Activated CD4-positive, alpha-beta T cell treated with anti-CD3 and anti-CD28 coated beads for 36 hours (primary cell): ENCODE measurements at regions not wholly inside any gene's neighbourhood (a gene's known extent, or its start where the extent isn't known, plus 50 kb on each side); places are given as distances from the start of the nearest gene placed in this dataset.
"Not testable (repeated sequence)": the region's sequence is repeated elsewhere in the genome, so short reads cannot be mapped to it uniquely, and the experiment has no call there.

Experiments
- ATAC-seq: fragments of 200-7000 bp; cut with Tn5 transposase; one replicate; pipeline ENCODE4 v1.10.0; 2021; ENCODE audit warnings: mild to moderate bottlenecking, moderate library complexity
- CTCF ChIA-PET: fragments of 350-600 bp; sonication (Branson Sonifier 250); formaldehyde crosslinking; loops from one replicate; lab custom pipeline; 2021; ENCODE audit warnings: antibody characterized with exemption; lab: Charles Lee
- POLR2A ChIA-PET: fragments of 350-600 bp; sonication (Branson Sonifier 250); formaldehyde crosslinking; loops from one replicate; lab custom pipeline; 2021; ENCODE audit warnings: antibody characterized with exemption, inconsistent platforms; lab: Charles Lee
- DNase-seq: peaks from one replicate; pipeline ENCODE4 v3.0.0-alpha.2; 2020
- H3K27ac Mint-ChIP-seq: one replicate; pipeline ENCODE4 v1.8.0; 2021; ENCODE audit warnings: mixed read lengths
- H3K27me3 Mint-ChIP-seq: one replicate; pipeline ENCODE4 v1.8.0; 2021; ENCODE audit warnings: mixed read lengths
- H3K36me3 Mint-ChIP-seq: one replicate; pipeline ENCODE4 v1.8.0; 2021; ENCODE audit warnings: low read depth, mixed read lengths
- H3K4me1 Mint-ChIP-seq: one replicate; pipeline ENCODE4 v1.8.0; 2021; ENCODE audit warnings: mixed read lengths
- H3K4me3 Mint-ChIP-seq: one replicate; pipeline ENCODE4 v1.8.0; 2021; ENCODE audit warnings: mild to moderate bottlenecking, moderate library complexity, mixed read lengths
- H3K9me3 Mint-ChIP-seq: one replicate; pipeline ENCODE4 v1.8.0; 2021; ENCODE audit warnings: low read depth, mixed read lengths
- intact Hi-C, 2 experiments: fragments of 100-400 bp; cut with DNase I in 1 of 2; cut with micrococcal nuclease in 1 of 2; formaldehyde crosslinking; loops; one replicate each; pipeline versions ENCODE4 v1.14.2 to v1.15.1; 2022 to 2024; cut with DNase I, micrococcal nuclease

GRCh38 chr7:91435381-91436059, 171.3 kb downstream of the FZD1 start:
- Mint-ChIP-seq H3K36me3 (no peaks in the 10 kb centered on the region), H3K4me3 (no peak overlapping the region), H3K27me3 (peaks cover 3% of the 10 kb centered on the region), H3K4me1 (no peaks in the 10 kb centered on the region), H3K27ac (no peak overlapping the region), H3K9me3 (peaks cover 11% of the 10 kb centered on the region)
- no peak for ATAC-seq
- POLR2A ChIA-PET, result no interaction called here
- no peak for DNase-seq
- CTCF ChIA-PET, result no interaction called here
- intact Hi-C loops, result no loop called here

GRCh38 chr7:91436655-91437054, 172.4 kb downstream of the FZD1 start:
- Mint-ChIP-seq H3K27me3 (peaks cover 3% of the 10 kb centered on the region), H3K36me3 (no peaks in the 10 kb centered on the region), H3K27ac (no peak overlapping the region), H3K4me1 (no peaks in the 10 kb centered on the region), H3K9me3 (peaks cover 14% of the 10 kb centered on the region), H3K4me3 (no peak overlapping the region)
- intact Hi-C loops, result no loop called here
- ChIA-PET CTCF (no interaction called here), POLR2A (no interaction called here)
- DNase-seq (no peak), ATAC-seq (no peak)

- H3K27ac Mint-ChIP-seq, H3K4me1 Mint-ChIP-seq, DNase-seq, POLR2A ChIA-PET, H3K27me3 Mint-ChIP-seq, H3K36me3 Mint-ChIP-seq, H3K4me3 Mint-ChIP-seq, intact Hi-C loops, CTCF ChIA-PET, ATAC-seq: not testable (repeated sequence)
- peaks cover 11% of the 10 kb centered on the region for H3K9me3 Mint-ChIP-seq
Observed at GRCh38 chr7:91440198-91440597, 176.0 kb downstream of the FZD1 start.

GRCh38 chr7:91443862-91444261, 179.6 kb downstream of the FZD1 start:
- H3K4me3 Mint-ChIP-seq, result no peak overlapping the region
- ChIA-PET POLR2A (no interaction called here), CTCF (no interaction called here)
- H3K27ac Mint-ChIP-seq, result no peak overlapping the region
- ATAC-seq (no peak), DNase-seq (no peak)
- no peaks in the 10 kb centered on the region for H3K36me3 Mint-ChIP-seq
- no peaks in the 10 kb centered on the region for H3K4me1 Mint-ChIP-seq
- intact Hi-C loops, result no loop called here
- H3K27me3 Mint-ChIP-seq, result no peaks in the 10 kb centered on the region
- peaks cover 16% of the 10 kb centered on the region for H3K9me3 Mint-ChIP-seq

GRCh38 chr7:91446819-91447218, 182.6 kb downstream of the FZD1 start:
- Mint-ChIP-seq H3K4me3 (no peak overlapping the region), H3K9me3 (peaks cover 11% of the 10 kb centered on the region), H3K4me1 (no peaks in the 10 kb centered on the region), H3K27ac (no peak overlapping the region), H3K27me3 (no peaks in the 10 kb centered on the region), H3K36me3 (no peaks in the 10 kb centered on the region)
- ChIA-PET CTCF (no interaction called here), POLR2A (no interaction called here)
- intact Hi-C loops, result no loop called here
- DNase-seq (no peak), ATAC-seq (no peak)

GRCh38 chr7:91455411-91455810, 191.2 kb downstream of the FZD1 start:
- no peaks in the 10 kb centered on the region for H3K36me3 Mint-ChIP-seq

GRCh38 chr7:91457208-91457607, 193.0 kb downstream of the FZD1 start:
- DNase-seq (no peak), ATAC-seq (no peak)
- H3K27ac Mint-ChIP-seq, result no peak overlapping the region
- no peak overlapping the region for H3K4me3 Mint-ChIP-seq
- H3K36me3 Mint-ChIP-seq, result no peaks in the 10 kb centered on the region
- intact Hi-C loops, result no loop called here
- no peaks in the 10 kb centered on the region for H3K27me3 Mint-ChIP-seq
- POLR2A ChIA-PET, result no interaction called here
- CTCF ChIA-PET, result no interaction called here
- no peaks in the 10 kb centered on the region for H3K4me1 Mint-ChIP-seq
- peaks cover 2% of the 10 kb centered on the region for H3K9me3 Mint-ChIP-seq

More at GRCh38 chr7:91455411-91455810, 191.2 kb downstream of the FZD1 start:
- POLR2A ChIA-PET, result no interaction called here
- H3K27ac Mint-ChIP-seq, result no peak overlapping the region
- DNase-seq, result no peak
- CTCF ChIA-PET, result no interaction called here
- intact Hi-C loops, result no loop called here
- H3K9me3 Mint-ChIP-seq, result peaks cover 2% of the 10 kb centered on the region
- H3K27me3 Mint-ChIP-seq, result no peaks in the 10 kb centered on the region
- no peak overlapping the region for H3K4me3 Mint-ChIP-seq
- ATAC-seq, result no peak
- no peaks in the 10 kb centered on the region for H3K4me1 Mint-ChIP-seq

- peaks cover 2% of the 10 kb centered on the region for H3K9me3 Mint-ChIP-seq
- POLR2A ChIA-PET, result no interaction called here
- DNase-seq (no peak), ATAC-seq (no peak)
- no peaks in the 10 kb centered on the region for H3K27me3 Mint-ChIP-seq
- CTCF ChIA-PET, result interaction anchor here (0.8 kb wide), 1 partner anchor 67 kb away, joined by 3 read pairs; no protein-coding TSS in a partner anchor
- H3K36me3 Mint-ChIP-seq, result no peaks in the 10 kb centered on the region
- H3K4me3 Mint-ChIP-seq, result no peak overlapping the region
- intact Hi-C loops, result no loop called here
- no peak overlapping the region for H3K27ac Mint-ChIP-seq
- no peaks in the 10 kb centered on the region for H3K4me1 Mint-ChIP-seq
Observed at GRCh38 chr7:91459539-91459938, 195.3 kb downstream of the FZD1 start.

- H3K4me1 Mint-ChIP-seq, result no peaks in the 10 kb centered on the region
- H3K36me3 Mint-ChIP-seq, result no peaks in the 10 kb centered on the region
- DNase-seq, result no peak
- peaks cover 2% of the 10 kb centered on the region for H3K9me3 Mint-ChIP-seq
- H3K27ac Mint-ChIP-seq, result no peak overlapping the region
- CTCF ChIA-PET, result no interaction called here
- POLR2A ChIA-PET, result no interaction called here
- intact Hi-C loops, result no loop called here
- ATAC-seq, result no peak
- no peaks in the 10 kb centered on the region for H3K27me3 Mint-ChIP-seq
- H3K4me3 Mint-ChIP-seq, result no peak overlapping the region
Observed at GRCh38 chr7:91462316-91462715, 198.1 kb downstream of the FZD1 start.

GRCh38 chr7:91463330-91463729, 199.1 kb downstream of the FZD1 start:
- intact Hi-C loops, result no loop called here
- H3K27me3 Mint-ChIP-seq, result no peaks in the 10 kb centered on the region
- H3K27ac Mint-ChIP-seq, result no peak overlapping the region
- ATAC-seq (no peak), DNase-seq (no peak)
- H3K4me3 Mint-ChIP-seq, result no peak overlapping the region
- CTCF ChIA-PET, result no interaction called here
- no peaks in the 10 kb centered on the region for H3K9me3 Mint-ChIP-seq
- H3K36me3 Mint-ChIP-seq, result no peaks in the 10 kb centered on the region
- H3K4me1 Mint-ChIP-seq, result no peaks in the 10 kb centered on the region
- POLR2A ChIA-PET, result no interaction called here

GRCh38 chr7:91465595-91466061, 201.4 kb downstream of the FZD1 start:
- intact Hi-C loops, result no loop called here
- ChIA-PET POLR2A (no interaction called here), CTCF (no interaction called here)
- no peak overlapping the region for H3K4me3 Mint-ChIP-seq
- H3K9me3 Mint-ChIP-seq, result peaks cover 5% of the 10 kb centered on the region
- ATAC-seq, result no peak
- DNase-seq, result no peak
- no peaks in the 10 kb centered on the region for H3K4me1 Mint-ChIP-seq
- no peaks in the 10 kb centered on the region for H3K27me3 Mint-ChIP-seq
- H3K27ac Mint-ChIP-seq, result no peak overlapping the region
- H3K36me3 Mint-ChIP-seq, result no peaks in the 10 kb centered on the region

GRCh38 chr7:91468256-91468655, 204.0 kb downstream of the FZD1 start:
- Mint-ChIP-seq H3K36me3 (no peaks in the 10 kb centered on the region), H3K4me1 (no peaks in the 10 kb centered on the region), H3K27ac (no peak overlapping the region), H3K4me3 (no peak overlapping the region), H3K9me3 (peaks cover 7% of the 10 kb centered on the region), H3K27me3 (no peaks in the 10 kb centered on the region)
- intact Hi-C loops, result no loop called here
- CTCF ChIA-PET, result no interaction called here
- ATAC-seq, result no peak
- POLR2A ChIA-PET, result no interaction called here
- no peak for DNase-seq
